ENCODE measurements at regions not wholly inside any gene's neighbourhood (a gene's known extent, or its start where the extent isn't known, plus 50 kb on each side); places are given as distances from the start of the nearest gene placed in this dataset.
"Not testable (repeated sequence)": the region's sequence is repeated elsewhere in the genome, so short reads cannot be mapped to it uniquely, and the experiment has no call there.

- TF ChIP-seq POLR2AphosphoS5, CTCF (IDR thresholded peaks at IDR 0.05): not testable (repeated sequence)
These were observed 75.6 kb downstream of the APOBEC1 start for GRCh38 chr12:7590085-7590484.
